ENCODE measurements at regions not wholly inside any gene's neighbourhood (a gene's known extent, or its start where the extent isn't known, plus 50 kb on each side); places are given as distances from the start of the nearest gene placed in this dataset.

DNA sequence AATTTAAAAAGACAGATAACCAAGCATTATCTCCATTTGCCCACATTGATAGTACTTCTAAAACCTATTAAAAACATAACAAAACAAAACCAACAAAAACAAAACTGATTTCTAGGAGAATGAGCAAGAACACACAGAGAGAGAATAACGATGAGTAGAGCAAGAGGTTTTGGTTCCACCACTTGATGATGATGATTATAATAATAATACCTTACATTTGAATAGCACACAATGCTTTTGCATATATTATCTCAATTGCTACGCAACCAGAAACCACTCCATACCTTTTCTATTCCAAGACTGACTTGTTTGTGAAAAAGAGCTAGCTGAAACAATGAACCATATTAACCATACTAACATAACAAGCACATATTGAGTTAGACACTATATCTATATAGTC lies 1090.9 kb downstream of the SH3BGRL start:
- no peak overlapping the region for H3K9ac ChIP-seq (ENCODE audit: low read length)
- H2AFZ ChIP-seq (ENCODE audit: low read depth, low read length) = no peak overlapping the region
- H3K36me3 ChIP-seq (ENCODE audit: insufficient read depth, low read length) = no peaks in the 10 kb centered on the region
- no peaks in the 10 kb centered on the region for H4K20me1 ChIP-seq (ENCODE audit: insufficient read depth)
- no peaks in the 10 kb centered on the region for H3K27me3 ChIP-seq (ENCODE audit: insufficient read depth, low read depth, low read length)
- H3K4me2 ChIP-seq (ENCODE audit: low read length) = no peak overlapping the region
- no peaks in the 10 kb centered on the region for H3F3A ChIP-seq (ENCODE audit: insufficient read depth, low read length, poor library complexity, severe bottlenecking)
- no peak overlapping the region for H3K27ac ChIP-seq (ENCODE audit: low read length)
- no peaks in the 10 kb centered on the region for H3K9me3 ChIP-seq (ENCODE audit: low read length)
- H3K4me3 ChIP-seq (ENCODE audit: low read length) = no peak overlapping the region
- TF ChIP-seq SMC3 (conservative IDR thresholded peaks at IDR 0.05; ENCODE audit: poor library complexity) (no peak), MXI1 (conservative IDR thresholded peaks at IDR 0.05; ENCODE audit: poor library complexity, severe bottlenecking) (no peak), RAD21 (conservative IDR thresholded peaks at IDR 0.05) (no peak), POLR2AphosphoS5 (IDR thresholded peaks at IDR 0.05) (no peak), EP300 (conservative IDR thresholded peaks at IDR 0.05; ENCODE audit: poor library complexity, severe bottlenecking) (no peak), TAF1 (IDR thresholded peaks at IDR 0.05; ENCODE audit: low read depth) (no peak), EZH2 (IDR thresholded peaks at IDR 0.05; ENCODE audit: borderline replicate concordance, insufficient read depth, low read length, poor library complexity, severe bottlenecking) (no peak)
- TF ChIP-seq, protein P1, sequence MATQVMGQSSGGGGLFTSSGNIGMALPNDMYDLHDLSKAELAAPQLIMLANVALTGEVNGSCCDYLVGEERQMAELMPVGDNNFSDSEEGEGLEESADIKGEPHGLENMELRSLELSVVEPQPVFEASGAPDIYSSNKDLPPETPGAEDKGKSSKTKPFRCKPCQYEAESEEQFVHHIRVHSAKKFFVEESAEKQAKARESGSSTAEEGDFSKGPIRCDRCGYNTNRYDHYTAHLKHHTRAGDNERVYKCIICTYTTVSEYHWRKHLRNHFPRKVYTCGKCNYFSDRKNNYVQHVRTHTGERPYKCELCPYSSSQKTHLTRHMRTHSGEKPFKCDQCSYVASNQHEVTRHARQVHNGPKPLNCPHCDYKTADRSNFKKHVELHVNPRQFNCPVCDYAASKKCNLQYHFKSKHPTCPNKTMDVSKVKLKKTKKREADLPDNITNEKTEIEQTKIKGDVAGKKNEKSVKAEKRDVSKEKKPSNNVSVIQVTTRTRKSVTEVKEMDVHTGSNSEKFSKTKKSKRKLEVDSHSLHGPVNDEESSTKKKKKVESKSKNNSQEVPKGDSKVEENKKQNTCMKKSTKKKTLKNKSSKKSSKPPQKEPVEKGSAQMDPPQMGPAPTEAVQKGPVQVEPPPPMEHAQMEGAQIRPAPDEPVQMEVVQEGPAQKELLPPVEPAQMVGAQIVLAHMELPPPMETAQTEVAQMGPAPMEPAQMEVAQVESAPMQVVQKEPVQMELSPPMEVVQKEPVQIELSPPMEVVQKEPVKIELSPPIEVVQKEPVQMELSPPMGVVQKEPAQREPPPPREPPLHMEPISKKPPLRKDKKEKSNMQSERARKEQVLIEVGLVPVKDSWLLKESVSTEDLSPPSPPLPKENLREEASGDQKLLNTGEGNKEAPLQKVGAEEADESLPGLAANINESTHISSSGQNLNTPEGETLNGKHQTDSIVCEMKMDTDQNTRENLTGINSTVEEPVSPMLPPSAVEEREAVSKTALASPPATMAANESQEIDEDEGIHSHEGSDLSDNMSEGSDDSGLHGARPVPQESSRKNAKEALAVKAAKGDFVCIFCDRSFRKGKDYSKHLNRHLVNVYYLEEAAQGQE (IDR thresholded peaks at IDR 0.05; ENCODE audit: borderline replicate concordance) = no peak
- TF ChIP-seq, protein P2, sequence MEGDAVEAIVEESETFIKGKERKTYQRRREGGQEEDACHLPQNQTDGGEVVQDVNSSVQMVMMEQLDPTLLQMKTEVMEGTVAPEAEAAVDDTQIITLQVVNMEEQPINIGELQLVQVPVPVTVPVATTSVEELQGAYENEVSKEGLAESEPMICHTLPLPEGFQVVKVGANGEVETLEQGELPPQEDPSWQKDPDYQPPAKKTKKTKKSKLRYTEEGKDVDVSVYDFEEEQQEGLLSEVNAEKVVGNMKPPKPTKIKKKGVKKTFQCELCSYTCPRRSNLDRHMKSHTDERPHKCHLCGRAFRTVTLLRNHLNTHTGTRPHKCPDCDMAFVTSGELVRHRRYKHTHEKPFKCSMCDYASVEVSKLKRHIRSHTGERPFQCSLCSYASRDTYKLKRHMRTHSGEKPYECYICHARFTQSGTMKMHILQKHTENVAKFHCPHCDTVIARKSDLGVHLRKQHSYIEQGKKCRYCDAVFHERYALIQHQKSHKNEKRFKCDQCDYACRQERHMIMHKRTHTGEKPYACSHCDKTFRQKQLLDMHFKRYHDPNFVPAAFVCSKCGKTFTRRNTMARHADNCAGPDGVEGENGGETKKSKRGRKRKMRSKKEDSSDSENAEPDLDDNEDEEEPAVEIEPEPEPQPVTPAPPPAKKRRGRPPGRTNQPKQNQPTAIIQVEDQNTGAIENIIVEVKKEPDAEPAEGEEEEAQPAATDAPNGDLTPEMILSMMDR (IDR thresholded peaks at IDR 0.05; ENCODE audit: poor library complexity, severe bottlenecking) = no peak
- H3K79me2 ChIP-seq (replicated peaks; ENCODE audit: insufficient read depth, low read length) = no peaks in the 10 kb centered on the region
- no peaks in the 10 kb centered on the region for H3K9me2 ChIP-seq (ENCODE audit: insufficient read depth, low read length)

DNA sequence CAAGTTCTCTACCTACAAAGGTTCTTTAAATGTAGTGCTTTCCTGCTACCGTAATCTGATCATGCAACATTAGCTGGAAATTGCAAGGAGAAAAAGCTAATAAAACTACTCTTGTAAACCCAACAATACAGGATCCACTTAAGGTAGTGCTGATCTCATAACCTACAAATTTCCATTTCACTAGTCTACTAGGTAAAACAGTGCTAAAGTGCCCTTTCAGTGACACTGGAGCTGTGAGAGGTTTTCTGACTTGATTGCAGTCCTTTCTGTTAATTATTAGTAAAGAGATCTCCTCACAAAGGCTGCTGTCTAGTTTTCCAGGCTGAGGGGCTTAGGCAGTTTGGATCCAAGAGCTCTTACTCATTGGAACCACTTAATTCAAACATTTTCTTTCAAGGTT lies 1118.7 kb downstream of the SH3BGRL start:
- Histone ChIP-seq H3K9me2 (ENCODE audit: insufficient read depth, low read length) (no peaks in the 10 kb centered on the region), H3K4me3 (ENCODE audit: low read length) (no peak overlapping the region), H3K4me2 (ENCODE audit: low read length) (no peak overlapping the region), H3K9ac (ENCODE audit: low read length) (no peak overlapping the region), H3F3A (ENCODE audit: insufficient read depth, low read length, poor library complexity, severe bottlenecking) (no peaks in the 10 kb centered on the region), H3K79me2 (replicated peaks; ENCODE audit: insufficient read depth, low read length) (no peaks in the 10 kb centered on the region), H3K9me3 (ENCODE audit: low read length) (no peaks in the 10 kb centered on the region), H3K36me3 (ENCODE audit: insufficient read depth, low read length) (no peaks in the 10 kb centered on the region), H2AFZ (ENCODE audit: low read depth, low read length) (no peak overlapping the region), H4K20me1 (ENCODE audit: insufficient read depth) (no peaks in the 10 kb centered on the region), H3K27ac (ENCODE audit: low read length) (no peak overlapping the region), H3K27me3 (ENCODE audit: insufficient read depth, low read depth, low read length) (no peaks in the 10 kb centered on the region)
- TF ChIP-seq, protein P1 (IDR thresholded peaks at IDR 0.05; ENCODE audit: borderline replicate concordance) = no peak
- TF ChIP-seq POLR2AphosphoS5 (IDR thresholded peaks at IDR 0.05) (no peak), TAF1 (IDR thresholded peaks at IDR 0.05; ENCODE audit: low read depth) (no peak), RAD21 (conservative IDR thresholded peaks at IDR 0.05) (no peak), SMC3 (conservative IDR thresholded peaks at IDR 0.05; ENCODE audit: poor library complexity) (no peak), EP300 (conservative IDR thresholded peaks at IDR 0.05; ENCODE audit: poor library complexity, severe bottlenecking) (no peak), EZH2 (IDR thresholded peaks at IDR 0.05; ENCODE audit: borderline replicate concordance, insufficient read depth, low read length, poor library complexity, severe bottlenecking) (no peak), MXI1 (conservative IDR thresholded peaks at IDR 0.05; ENCODE audit: poor library complexity, severe bottlenecking) (no peak)
- TF ChIP-seq, protein P2 (IDR thresholded peaks at IDR 0.05; ENCODE audit: poor library complexity, severe bottlenecking) = no peak

All from neural cell (in vitro differentiated cells).